ENCODE measurements at regions not wholly inside any gene's neighbourhood (a gene's known extent, or its start where the extent isn't known, plus 50 kb on each side); places are given as distances from the start of the nearest gene placed in this dataset.

DNA sequence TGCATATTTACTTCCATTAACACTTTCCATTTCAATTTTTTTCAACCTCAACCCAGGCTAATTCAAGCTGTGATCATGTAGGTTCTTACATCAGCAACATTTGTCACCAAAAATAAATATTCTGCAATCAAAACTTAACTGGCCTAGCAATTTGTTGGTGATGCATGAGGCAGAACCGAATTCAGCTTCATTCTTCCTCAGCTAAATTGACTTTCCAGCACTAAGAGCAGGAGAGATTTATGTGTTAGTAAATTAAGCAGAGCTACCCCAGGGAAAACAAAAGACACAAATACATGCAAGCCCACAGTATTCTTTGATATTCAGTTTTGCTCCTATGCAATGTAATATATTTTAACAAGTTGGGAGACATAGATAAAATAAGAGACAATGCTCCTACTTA, 208.7 kb upstream of the NDST3 start:
- TF ChIP-seq, protein P1, sequence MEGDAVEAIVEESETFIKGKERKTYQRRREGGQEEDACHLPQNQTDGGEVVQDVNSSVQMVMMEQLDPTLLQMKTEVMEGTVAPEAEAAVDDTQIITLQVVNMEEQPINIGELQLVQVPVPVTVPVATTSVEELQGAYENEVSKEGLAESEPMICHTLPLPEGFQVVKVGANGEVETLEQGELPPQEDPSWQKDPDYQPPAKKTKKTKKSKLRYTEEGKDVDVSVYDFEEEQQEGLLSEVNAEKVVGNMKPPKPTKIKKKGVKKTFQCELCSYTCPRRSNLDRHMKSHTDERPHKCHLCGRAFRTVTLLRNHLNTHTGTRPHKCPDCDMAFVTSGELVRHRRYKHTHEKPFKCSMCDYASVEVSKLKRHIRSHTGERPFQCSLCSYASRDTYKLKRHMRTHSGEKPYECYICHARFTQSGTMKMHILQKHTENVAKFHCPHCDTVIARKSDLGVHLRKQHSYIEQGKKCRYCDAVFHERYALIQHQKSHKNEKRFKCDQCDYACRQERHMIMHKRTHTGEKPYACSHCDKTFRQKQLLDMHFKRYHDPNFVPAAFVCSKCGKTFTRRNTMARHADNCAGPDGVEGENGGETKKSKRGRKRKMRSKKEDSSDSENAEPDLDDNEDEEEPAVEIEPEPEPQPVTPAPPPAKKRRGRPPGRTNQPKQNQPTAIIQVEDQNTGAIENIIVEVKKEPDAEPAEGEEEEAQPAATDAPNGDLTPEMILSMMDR (conservative IDR thresholded peaks at IDR 0.05; ENCODE audit: low read depth, low read length), result no peak
- TF ChIP-seq EZH2phosphoT487 (IDR thresholded peaks at IDR 0.05; ENCODE audit: borderline replicate concordance, low read length), result no peak

All from PC-3 (cell line).